ENCODE measurements at regions not wholly inside any gene's neighbourhood (a gene's known extent, or its start where the extent isn't known, plus 50 kb on each side); places are given as distances from the start of the nearest gene placed in this dataset.

DNA sequence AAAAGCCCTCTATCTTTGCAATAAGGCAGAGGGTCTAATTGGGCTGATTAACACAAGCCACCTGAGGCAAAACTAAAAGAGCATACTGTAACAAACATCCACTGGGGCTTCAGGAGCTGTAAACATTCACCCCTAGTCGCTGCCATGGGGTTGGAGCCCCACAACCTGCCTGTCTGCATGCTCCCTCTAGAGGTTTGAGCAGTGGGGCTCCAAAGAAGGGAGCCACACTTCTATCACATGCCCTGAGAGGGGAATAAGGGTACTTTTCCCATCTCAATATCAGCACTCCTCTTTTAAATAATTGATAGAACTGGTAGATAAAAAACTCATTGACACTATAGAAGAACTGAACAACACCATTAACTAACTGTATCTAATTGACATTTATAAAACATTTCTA lies 130.1 kb upstream of the COX10 start:
- TF ChIP-seq CTCF (IDR thresholded peaks at IDR 0.05): no peak
- TF ChIP-seq, protein P1, sequence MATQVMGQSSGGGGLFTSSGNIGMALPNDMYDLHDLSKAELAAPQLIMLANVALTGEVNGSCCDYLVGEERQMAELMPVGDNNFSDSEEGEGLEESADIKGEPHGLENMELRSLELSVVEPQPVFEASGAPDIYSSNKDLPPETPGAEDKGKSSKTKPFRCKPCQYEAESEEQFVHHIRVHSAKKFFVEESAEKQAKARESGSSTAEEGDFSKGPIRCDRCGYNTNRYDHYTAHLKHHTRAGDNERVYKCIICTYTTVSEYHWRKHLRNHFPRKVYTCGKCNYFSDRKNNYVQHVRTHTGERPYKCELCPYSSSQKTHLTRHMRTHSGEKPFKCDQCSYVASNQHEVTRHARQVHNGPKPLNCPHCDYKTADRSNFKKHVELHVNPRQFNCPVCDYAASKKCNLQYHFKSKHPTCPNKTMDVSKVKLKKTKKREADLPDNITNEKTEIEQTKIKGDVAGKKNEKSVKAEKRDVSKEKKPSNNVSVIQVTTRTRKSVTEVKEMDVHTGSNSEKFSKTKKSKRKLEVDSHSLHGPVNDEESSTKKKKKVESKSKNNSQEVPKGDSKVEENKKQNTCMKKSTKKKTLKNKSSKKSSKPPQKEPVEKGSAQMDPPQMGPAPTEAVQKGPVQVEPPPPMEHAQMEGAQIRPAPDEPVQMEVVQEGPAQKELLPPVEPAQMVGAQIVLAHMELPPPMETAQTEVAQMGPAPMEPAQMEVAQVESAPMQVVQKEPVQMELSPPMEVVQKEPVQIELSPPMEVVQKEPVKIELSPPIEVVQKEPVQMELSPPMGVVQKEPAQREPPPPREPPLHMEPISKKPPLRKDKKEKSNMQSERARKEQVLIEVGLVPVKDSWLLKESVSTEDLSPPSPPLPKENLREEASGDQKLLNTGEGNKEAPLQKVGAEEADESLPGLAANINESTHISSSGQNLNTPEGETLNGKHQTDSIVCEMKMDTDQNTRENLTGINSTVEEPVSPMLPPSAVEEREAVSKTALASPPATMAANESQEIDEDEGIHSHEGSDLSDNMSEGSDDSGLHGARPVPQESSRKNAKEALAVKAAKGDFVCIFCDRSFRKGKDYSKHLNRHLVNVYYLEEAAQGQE (IDR thresholded peaks at IDR 0.05; ENCODE audit: insufficient read depth in 1 of 2, low read depth in 2 of 2, low read length in 1 of 2): no peak
- no peak for TF ChIP-seq POLR2AphosphoS5 (IDR thresholded peaks at IDR 0.05; ENCODE audit: low read depth, low read length)
- TF ChIP-seq TCF7L2 (IDR thresholded peaks at IDR 0.05; ENCODE audit: low read depth, low read length): no peak
- no peak for TF ChIP-seq SIN3A (IDR thresholded peaks at IDR 0.05; ENCODE audit: borderline replicate concordance, insufficient read depth, low read depth, low read length)
